Activated T-cell treated with anti-CD3 and anti-CD28 coated beads, Interleukin-2, amount 50 U/mL, for 72 hours (primary cell): ENCODE measurements at regions not wholly inside any gene's neighbourhood (a gene's known extent, or its start where the extent isn't known, plus 50 kb on each side); places are given as distances from the start of the nearest gene placed in this dataset.

ENCODE experiments used
- ATAC-seq, 2 donors: fragments of 150-1000 bp; cut with Tn5 transposase; replicated peaks in 1 of 2; 2 replicates each; pipeline ENCODE4 v1.10.0; 2021; ENCODE audit warnings: moderate library complexity in 2 of 2, mild to moderate bottlenecking in 1 of 2
- DNase-seq, 2 donors: peaks; one replicate each; pipeline ENCODE4 v3.0.0; 2021 to 2022; ENCODE audit warnings: mixed read lengths in 1 of 2
- H3K27ac Mint-ChIP-seq: one replicate; pipeline ENCODE4 v1.8.0; 2022; ENCODE audit warnings: mild to moderate bottlenecking, moderate library complexity, mixed read lengths
- H3K27me3 Mint-ChIP-seq: one replicate; pipeline ENCODE4 v1.8.0; 2022; ENCODE audit warnings: low read depth, mixed read lengths
- H3K36me3 Mint-ChIP-seq, 2 donors: one replicate each; pipeline ENCODE4 v1.8.0; 2022; ENCODE audit warnings: mixed read lengths in 2 of 2, mild to moderate bottlenecking in 1 of 2; ENCODE audit not compliant: insufficient read depth in 2 of 2
- H3K4me1 Mint-ChIP-seq: one replicate; pipeline ENCODE4 v1.8.0; 2022; ENCODE audit warnings: low read depth, mixed read lengths
- H3K4me3 Mint-ChIP-seq, 2 donors: one replicate each; pipeline ENCODE4 v1.8.0; 2022; ENCODE audit warnings: mild to moderate bottlenecking in 2 of 2, mixed read lengths in 2 of 2, moderate library complexity in 2 of 2
- H3K9me3 Mint-ChIP-seq, 2 donors: one replicate each; pipeline ENCODE4 v1.8.0; 2022; ENCODE audit warnings: mixed read lengths in 2 of 2

DNA sequence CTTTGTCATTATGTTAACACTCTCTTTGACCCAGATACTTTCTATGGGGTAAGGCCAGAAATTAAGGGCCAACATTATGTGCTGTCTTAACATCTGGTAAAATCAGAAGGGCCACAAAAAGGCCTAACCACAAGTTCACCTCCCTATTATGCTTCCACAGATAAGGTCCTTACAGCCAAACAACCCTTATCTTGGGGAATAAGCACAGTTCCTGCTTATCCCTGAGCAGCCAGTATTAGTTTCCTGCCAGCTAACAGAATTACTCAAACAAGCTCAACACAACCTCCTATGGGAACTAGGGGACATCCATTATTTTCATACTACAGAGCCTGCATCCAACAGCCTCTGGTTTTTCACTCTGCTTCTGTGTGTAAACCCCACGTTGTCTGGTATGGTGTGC lies 724.8 kb downstream of the HACE1 start:
- Mint-ChIP-seq H3K4me1 (no peaks in the 10 kb centered on the region), H3K9me3 (peaks cover 0 to 2% of the 10 kb centered on the region in 2 donors), H3K36me3 (no peaks in the 10 kb centered on the region), H3K27ac (no peak overlapping the region), H3K4me3 (no peak overlapping the region), H3K27me3 (no peaks in the 10 kb centered on the region)
- ATAC-seq (no peak), DNase-seq (no peak)

DNA sequence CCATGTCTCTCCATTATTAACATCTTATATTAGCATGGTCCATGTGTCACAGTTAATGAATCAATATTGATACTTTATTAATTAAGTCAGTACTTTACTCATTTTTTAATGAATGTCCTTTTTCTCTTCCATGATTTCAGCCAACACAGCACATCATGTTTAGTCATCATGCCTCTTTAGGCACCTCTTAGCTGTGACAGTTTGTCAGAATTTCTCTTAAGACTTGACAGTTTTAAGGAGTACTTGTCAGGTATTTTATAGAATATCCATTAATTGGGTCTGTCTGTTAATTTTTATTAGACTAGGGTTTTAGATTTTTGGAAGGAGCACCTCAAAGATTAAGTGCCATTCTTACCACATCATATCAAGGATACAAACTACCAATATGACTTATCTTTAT lies 729.4 kb downstream of the HACE1 start:
- no peak overlapping the region for H3K4me3 Mint-ChIP-seq
- no peaks in the 10 kb centered on the region for H3K27me3 Mint-ChIP-seq
- no peak for DNase-seq
- H3K9me3 Mint-ChIP-seq, result peaks cover 0 to 1% of the 10 kb centered on the region in 2 donors
- H3K36me3 Mint-ChIP-seq, result no peaks in the 10 kb centered on the region
- H3K27ac Mint-ChIP-seq, result no peak overlapping the region
- no peak for ATAC-seq
- no peaks in the 10 kb centered on the region for H3K4me1 Mint-ChIP-seq

DNA sequence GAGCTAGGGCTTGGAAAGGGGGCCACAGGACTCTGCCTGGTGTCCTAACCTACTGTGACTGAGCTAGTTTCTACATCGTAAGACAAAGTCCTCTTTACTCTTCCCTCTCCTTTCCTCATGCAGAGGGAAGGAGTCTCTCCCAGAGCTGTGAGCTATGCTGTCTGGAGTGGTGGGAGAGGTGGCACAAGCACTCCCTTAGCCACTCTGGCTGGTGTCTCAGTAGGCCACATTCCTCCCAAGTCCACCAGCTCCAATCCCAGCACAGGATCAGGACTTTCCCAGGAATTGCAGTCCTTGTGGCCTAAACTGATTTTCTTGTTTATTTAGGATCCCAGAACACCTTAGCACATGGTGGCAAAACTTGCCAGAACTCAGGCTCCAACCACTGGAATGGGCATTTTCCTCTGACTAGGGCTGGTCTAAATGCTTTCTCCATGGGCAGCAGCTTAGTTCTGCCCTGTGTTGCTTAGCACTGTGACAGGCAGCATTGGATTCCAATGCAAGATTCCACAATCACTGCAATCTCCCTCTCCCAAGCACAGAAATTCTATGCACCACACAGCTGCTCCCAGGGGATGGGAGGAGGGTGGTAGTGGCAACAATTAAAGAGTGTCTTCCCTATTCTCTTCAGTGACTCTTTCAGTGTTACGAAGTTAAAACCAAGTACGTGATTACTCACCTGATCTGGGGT lies 733.3 kb downstream of the HACE1 start:
- peaks cover 1 to 2% of the 10 kb centered on the region in 2 donors for H3K9me3 Mint-ChIP-seq
- H3K4me1 Mint-ChIP-seq, result no peaks in the 10 kb centered on the region

DNA sequence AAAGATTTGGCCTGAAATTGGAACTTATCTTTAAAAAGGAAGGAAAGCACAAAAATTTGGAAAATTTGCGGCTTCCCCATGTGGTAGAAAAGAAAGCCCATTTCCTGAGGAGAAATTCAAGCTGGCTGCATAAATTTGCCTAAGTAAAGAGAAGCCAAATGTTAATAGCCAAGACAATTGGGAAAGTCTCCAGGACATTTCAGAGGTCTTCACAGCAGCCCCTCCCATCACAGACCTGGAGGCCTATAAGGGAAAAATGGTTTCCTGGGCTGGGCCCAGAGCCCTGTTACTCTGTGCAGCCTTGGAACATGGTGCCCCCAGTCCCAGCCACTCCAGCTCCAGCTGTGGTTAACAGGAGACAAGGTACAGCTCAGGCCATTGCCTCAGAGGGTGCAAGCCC lies 736.5 kb downstream of the HACE1 start:
- H3K36me3 Mint-ChIP-seq, result no peaks in the 10 kb centered on the region
- no peak overlapping the region for H3K4me3 Mint-ChIP-seq
- no peaks in the 10 kb centered on the region for H3K4me1 Mint-ChIP-seq
- DNase-seq, result no peak
- peaks cover 1 to 5% of the 10 kb centered on the region in 2 donors for H3K9me3 Mint-ChIP-seq
- H3K27ac Mint-ChIP-seq, result no peak overlapping the region
- ATAC-seq, result no peak
- no peaks in the 10 kb centered on the region for H3K27me3 Mint-ChIP-seq

More for the DNA sequence above, 733.3 kb downstream of the HACE1 start:
- Mint-ChIP-seq H3K27ac (no peak overlapping the region), H3K4me3 (no peak overlapping the region), H3K27me3 (no peaks in the 10 kb centered on the region), H3K36me3 (no peaks in the 10 kb centered on the region)
- no peak for ATAC-seq
- no peak for DNase-seq

DNA sequence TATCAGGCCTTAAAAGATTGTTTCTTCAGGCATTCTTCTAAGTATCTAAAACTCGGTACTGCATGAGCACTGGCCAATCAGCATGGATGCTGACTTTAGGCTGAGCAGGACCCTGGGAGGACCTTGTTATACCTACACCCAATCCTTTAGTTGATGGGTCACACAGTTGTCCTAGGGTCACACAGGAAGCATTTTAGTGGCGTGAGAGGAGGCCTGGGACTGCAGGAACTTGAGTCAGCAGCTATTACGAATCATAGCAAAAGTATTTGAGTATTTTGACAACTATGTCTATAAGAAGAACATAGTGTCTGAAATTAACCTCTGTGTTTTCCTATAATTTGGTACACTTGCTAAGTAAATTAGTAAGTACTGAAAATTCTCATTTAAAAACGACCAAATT lies 741.4 kb downstream of the HACE1 start:
- DNase-seq, result no peak
- no peak overlapping the region for H3K27ac Mint-ChIP-seq
- H3K27me3 Mint-ChIP-seq, result no peaks in the 10 kb centered on the region
- H3K36me3 Mint-ChIP-seq, result no peaks in the 10 kb centered on the region
- no peaks in the 10 kb centered on the region for H3K4me1 Mint-ChIP-seq
- H3K9me3 Mint-ChIP-seq, result peaks cover 0 to 3% of the 10 kb centered on the region in 2 donors
- no peak for ATAC-seq
- H3K4me3 Mint-ChIP-seq, result no peak overlapping the region

DNA sequence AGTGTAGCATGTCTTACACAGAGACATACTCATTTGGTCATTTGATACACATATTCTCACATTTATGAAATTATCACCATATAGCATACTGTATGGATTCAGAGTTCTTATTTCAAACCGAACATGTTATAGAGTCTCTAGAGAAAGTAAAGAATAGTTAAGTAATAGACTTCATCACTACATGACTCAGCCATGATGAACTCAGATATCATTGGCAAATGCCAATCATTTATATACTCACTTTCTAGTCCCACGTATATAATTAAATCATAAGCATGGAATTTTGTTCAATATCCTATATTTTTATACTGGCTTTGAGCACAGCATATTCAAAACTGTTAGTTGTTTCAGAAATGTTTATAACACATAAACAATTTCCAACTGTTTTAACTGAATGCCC lies 749.9 kb downstream of the HACE1 start:
- no peaks in the 10 kb centered on the region for H3K27me3 Mint-ChIP-seq
- no peak for DNase-seq
- no peak for ATAC-seq
- H3K36me3 Mint-ChIP-seq, result no peaks in the 10 kb centered on the region
- no peaks in the 10 kb centered on the region for H3K4me1 Mint-ChIP-seq
- H3K9me3 Mint-ChIP-seq, result peaks cover 0 to 2% of the 10 kb centered on the region in 2 donors
- H3K4me3 Mint-ChIP-seq, result no peak overlapping the region
- no peak overlapping the region for H3K27ac Mint-ChIP-seq

DNA sequence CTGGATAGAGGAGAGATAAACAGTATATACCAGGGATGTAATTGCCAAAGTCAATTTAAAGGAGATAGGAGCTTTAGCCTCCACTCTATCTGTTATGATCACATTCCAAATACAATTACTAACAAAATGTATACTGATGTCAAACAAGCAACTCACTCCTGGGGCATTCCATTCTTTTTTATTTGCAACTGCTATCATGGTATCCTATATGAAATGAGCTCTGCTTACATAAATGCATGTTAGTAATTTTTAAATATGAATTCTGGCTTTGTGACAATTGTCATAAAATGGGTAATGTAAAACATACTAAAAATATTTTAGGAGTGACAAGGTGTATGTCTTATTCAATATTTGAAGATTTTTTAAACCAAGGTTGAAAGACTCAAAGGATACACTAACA lies 751.1 kb downstream of the HACE1 start:
- H3K4me1 Mint-ChIP-seq, result no peaks in the 10 kb centered on the region
- no peak overlapping the region for H3K27ac Mint-ChIP-seq
- ATAC-seq (no peak), DNase-seq (no peak)
- peaks cover 0 to 2% of the 10 kb centered on the region in 2 donors for H3K9me3 Mint-ChIP-seq
- no peaks in the 10 kb centered on the region for H3K27me3 Mint-ChIP-seq
- H3K36me3 Mint-ChIP-seq, result no peaks in the 10 kb centered on the region
- H3K4me3 Mint-ChIP-seq, result no peak overlapping the region

DNA sequence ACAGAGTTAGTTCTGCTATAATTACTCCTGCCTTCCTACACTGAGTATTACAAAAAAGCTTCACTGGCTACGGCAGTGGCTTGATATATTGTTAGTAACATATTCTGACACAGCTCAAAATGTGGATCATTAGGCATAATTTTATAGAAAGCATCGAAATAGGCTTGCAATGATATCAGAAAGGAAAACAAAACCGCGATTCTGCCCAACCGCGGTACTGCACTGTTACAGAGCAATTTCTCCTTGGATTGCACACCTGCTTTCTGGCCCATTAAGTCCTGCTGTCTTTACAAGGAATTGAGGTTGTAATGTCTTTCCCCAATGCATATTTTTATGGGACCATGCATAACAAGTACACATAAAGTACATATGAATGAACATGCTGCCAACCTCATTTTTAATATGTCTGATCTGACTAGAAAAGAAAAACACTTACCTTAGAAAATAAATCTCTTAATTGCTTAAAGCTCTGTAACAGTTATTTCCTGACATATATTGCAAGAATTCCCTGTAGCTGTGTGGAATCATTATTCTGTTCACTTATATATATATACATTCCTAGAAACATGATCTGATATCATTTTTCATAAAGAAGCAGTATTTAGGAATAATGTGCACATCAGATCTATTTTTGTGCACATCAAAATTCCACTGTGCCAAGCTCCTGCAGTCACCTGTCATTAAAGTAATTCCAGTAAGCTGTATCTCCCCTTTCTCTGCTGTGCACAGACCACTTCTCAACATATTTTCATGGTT lies 763.9 kb downstream of the HACE1 start:
- H3K36me3 Mint-ChIP-seq, result no peaks in the 10 kb centered on the region
- H3K27me3 Mint-ChIP-seq, result no peaks in the 10 kb centered on the region
- H3K4me1 Mint-ChIP-seq, result no peaks in the 10 kb centered on the region
- no peak overlapping the region for H3K4me3 Mint-ChIP-seq
- ATAC-seq (no peak), DNase-seq (no peak)
- H3K9me3 Mint-ChIP-seq, result peaks cover 0 to 3% of the 10 kb centered on the region in 2 donors
- no peak overlapping the region for H3K27ac Mint-ChIP-seq

DNA sequence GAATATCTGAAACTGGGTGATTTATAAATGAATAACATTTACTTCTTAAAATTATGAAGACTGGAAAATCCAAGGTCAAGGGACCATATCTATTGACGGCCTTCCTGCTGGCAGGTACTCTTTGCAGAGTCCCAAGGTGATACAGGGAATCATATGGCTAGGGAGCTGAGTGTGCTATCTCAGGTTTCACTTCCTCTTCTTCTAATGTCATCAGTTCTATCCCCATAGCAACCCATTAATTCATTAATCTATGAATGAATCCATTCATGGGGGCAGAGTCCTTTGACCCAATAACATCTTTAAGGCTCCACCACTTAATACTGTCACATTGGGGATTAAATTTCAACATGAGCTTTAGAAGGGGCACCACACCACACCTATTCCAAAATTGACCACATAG lies 772.0 kb downstream of the HACE1 start:
- H3K27me3 Mint-ChIP-seq, result no peaks in the 10 kb centered on the region
- no peak overlapping the region for H3K4me3 Mint-ChIP-seq
- peaks cover 5 to 9% of the 10 kb centered on the region in 2 donors for H3K9me3 Mint-ChIP-seq
- H3K36me3 Mint-ChIP-seq, result no peaks in the 10 kb centered on the region
- no peaks in the 10 kb centered on the region for H3K4me1 Mint-ChIP-seq
- DNase-seq (no peak), ATAC-seq (no peak)
- H3K27ac Mint-ChIP-seq, result no peak overlapping the region

DNA sequence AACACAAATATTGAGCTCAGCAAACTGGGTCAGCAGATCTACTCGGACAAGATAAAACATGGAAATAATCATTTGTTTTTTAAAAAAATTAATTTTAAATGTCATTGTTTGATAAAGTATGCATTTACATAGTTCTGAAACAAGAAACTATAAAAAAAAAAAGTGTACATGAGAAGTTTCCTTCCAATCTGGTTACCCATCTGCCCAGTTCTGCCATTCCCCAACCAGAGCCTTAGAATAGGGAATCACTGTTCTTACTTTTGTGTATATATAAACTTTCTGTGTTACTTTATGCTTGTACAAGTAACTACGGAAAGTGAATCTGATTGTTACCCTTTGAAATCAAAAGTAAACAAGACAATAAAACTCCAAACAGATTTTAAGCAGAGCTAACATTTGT lies 791.4 kb downstream of the HACE1 start:
- Mint-ChIP-seq H3K9me3 (peaks cover 4 to 5% of the 10 kb centered on the region in 2 donors), H3K4me1 (no peaks in the 10 kb centered on the region), H3K4me3 (no peak overlapping the region), H3K27ac (no peak overlapping the region), H3K27me3 (no peaks in the 10 kb centered on the region), H3K36me3 (no peaks in the 10 kb centered on the region)
- ATAC-seq, result no peak
- no peak for DNase-seq

DNA sequence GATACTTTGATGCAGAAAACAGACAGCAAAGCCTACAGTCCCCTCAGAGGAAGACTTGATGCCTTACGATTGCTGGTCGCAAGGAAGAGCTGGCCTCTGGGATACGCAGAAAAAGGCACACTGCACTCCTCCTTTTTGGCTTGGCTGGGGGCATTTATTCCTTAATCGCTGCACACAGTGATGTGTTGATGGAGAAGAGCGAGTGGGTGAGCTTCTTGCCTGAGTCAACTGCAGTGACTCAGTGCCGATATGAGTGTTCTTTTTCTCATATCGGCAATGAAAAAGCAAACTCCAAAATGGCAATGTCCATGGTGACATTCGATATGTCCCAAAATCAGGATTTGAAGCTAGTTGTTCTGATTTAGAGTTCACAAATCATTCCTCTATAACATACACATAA lies 794.8 kb downstream of the HACE1 start:
- Mint-ChIP-seq H3K4me1 (no peaks in the 10 kb centered on the region), H3K27me3 (no peaks in the 10 kb centered on the region), H3K9me3 (peaks cover 6 to 7% of the 10 kb centered on the region in 2 donors), H3K36me3 (no peaks in the 10 kb centered on the region), H3K27ac (no peak overlapping the region), H3K4me3 (no peak overlapping the region)
- DNase-seq, result no peak
- ATAC-seq, result no peak

DNA sequence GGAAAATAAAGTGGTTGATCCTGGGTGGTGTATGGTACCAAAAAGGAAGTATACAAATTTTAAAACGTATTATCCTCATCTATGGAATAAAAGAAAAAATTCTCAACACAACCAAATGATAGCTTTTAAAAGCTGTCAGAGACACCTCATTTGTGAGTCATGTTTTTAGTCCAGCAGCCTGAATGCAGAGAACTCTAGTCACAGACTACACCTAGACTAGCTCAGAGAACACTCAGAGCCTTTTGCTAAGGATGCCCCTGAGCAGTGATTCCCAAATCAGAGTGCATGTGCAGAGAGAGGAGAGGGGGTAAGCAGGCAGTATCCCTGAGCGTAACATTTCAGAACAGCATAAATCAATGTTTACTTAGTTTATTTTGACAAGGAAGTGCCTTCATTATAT lies 809.3 kb downstream of the HACE1 start:
- Mint-ChIP-seq H3K27me3 (no peaks in the 10 kb centered on the region), H3K9me3 (peaks cover 0 to 2% of the 10 kb centered on the region in 2 donors), H3K36me3 (no peaks in the 10 kb centered on the region), H3K27ac (no peak overlapping the region), H3K4me3 (no peak overlapping the region), H3K4me1 (no peaks in the 10 kb centered on the region)
- DNase-seq (no peak), ATAC-seq (no peak)

DNA sequence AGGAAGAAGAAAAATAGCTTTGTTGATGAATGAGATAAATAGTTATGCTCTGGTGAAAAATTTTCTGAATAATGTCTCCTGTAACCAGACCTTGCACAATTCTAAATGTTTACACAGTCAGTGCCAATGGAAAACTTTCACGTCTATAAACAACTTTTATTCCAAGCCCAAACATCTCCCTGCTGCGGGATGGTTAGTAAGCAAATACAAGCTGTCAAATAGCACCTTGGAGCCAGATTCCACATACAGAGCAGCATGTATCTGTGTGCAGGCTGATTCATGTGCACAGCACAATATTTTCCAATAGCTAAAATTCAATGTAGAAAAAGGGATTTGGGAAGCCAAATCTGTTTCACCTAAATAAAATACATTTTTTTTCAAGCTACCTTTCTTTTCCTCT lies 813.3 kb downstream of the HACE1 start:
- ATAC-seq (no peak), DNase-seq (no peak)
- H3K36me3 Mint-ChIP-seq, result peaks cover 0 to 3% of the 10 kb centered on the region in 2 donors
- H3K9me3 Mint-ChIP-seq, result peaks cover 2% of the 10 kb centered on the region in 2 donors
- H3K27ac Mint-ChIP-seq, result no peak overlapping the region
- H3K4me1 Mint-ChIP-seq, result no peaks in the 10 kb centered on the region
- no peaks in the 10 kb centered on the region for H3K27me3 Mint-ChIP-seq
- no peak overlapping the region for H3K4me3 Mint-ChIP-seq

DNA sequence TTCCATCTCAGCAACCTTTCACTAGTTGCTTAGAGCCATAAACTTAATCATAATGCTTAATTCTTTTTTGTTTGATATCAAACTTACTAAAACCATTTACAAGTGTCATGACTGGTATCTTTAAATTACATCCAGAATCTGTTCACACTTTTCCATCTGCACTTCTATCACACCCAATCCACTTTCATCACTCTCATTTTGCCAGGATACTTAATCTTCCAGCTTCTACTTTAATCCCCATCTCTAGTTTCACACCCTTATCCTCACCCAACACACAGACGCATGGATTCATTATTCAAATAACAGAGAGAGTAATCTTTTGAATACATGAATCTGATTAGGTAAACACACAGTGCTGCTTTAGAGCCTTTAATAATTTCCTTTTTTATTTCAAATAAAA lies 828.4 kb downstream of the HACE1 start:
- no peak for DNase-seq
- H3K4me3 Mint-ChIP-seq, result no peak overlapping the region
- no peaks in the 10 kb centered on the region for H3K4me1 Mint-ChIP-seq
- no peaks in the 10 kb centered on the region for H3K36me3 Mint-ChIP-seq
- no peaks in the 10 kb centered on the region for H3K9me3 Mint-ChIP-seq
- ATAC-seq, result no peak
- H3K27ac Mint-ChIP-seq, result no peak overlapping the region
- H3K27me3 Mint-ChIP-seq, result no peaks in the 10 kb centered on the region
